HG03064 (cell line): ENCODE measurements at regions not wholly inside any gene's neighbourhood (a gene's known extent, or its start where the extent isn't known, plus 50 kb on each side); places are given as distances from the start of the nearest gene placed in this dataset.

Source experiments
- ATAC-seq: cut with Tn5 transposase; IDR thresholded peaks from one replicate; pipeline ENCODE4 v1.9.1; 2021; ENCODE audit warnings: low read depth; ENCODE audit not compliant: unreplicated experiment

DNA sequence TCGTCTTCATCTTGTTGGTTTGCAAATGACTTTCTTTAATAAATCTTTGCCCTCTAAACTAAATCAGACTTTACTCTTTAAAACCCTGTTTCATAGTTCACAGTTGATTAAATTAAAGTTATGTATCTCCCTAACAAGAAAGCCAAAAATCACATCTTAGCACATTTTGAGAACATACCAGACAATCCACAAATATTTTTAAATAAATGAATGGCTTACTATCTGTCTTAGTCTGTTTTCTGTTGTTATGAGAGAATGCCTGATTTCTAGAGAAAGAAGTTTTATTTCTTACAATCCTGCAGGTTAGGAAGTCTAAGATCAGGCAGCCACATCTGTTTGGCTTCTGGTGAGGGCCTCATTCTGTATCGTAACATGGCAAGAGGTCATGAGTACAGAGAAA is 1090.2 kb upstream of the PIK3C3 start:
- ATAC-seq, result no peak

DNA sequence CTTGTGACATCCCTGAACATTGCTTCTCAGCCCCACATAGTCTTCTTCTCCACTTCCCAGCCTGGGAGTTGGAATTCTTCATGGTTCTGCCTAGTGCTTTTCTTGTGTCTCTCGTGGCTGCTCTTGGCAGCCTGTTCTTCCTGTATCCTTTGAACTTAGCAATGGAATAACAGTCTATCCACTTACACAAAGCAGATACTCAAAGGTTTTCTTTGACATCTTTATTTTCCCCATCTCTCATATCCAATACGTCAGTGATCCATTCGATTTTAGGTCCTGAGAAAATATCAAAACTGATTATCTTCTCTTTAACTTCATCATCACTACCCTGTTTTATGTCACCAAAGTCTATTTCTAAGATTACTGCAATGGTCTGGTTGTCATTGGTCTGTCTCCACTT is 1091.2 kb upstream of the PIK3C3 start:
- ATAC-seq, result no peak

DNA sequence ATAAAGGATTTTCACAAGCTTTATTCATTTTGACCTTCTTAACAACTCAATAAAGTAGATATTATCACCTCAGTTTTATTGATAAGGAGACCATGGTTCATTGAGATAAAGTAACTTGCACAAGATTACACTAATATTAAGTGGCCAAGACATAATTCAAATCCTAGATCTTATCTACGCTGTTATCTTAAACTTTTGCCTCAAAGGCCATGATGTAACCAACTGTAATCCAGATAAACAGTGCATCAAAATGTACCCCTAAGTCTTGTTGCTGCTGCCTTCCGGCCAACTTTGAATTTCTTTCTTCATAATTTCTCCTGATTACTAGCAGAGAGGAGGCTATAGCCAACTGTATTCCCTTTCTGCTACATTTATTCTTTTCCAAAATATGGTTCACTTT is 1094.8 kb upstream of the PIK3C3 start:
- ATAC-seq, result no peak

DNA sequence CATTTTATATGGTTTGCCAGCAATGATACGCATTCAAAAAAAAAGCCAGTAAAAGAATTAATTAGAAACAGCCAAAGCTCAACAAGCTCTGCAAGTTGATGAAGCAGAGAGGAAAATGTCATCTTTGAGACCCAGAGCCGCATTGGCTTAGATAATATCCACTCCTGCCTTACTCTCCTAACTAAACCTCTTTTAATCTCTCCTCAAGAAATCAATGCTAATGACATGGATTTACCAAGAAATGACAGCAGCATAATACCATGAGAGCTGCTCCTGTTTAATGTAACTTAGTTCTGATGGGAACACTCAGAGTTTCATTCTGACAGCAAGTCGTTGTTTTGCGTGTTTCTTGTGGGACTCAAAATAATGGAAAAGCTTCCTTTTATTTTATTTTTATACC is 1099.4 kb upstream of the PIK3C3 start:
- no peak for ATAC-seq

DNA sequence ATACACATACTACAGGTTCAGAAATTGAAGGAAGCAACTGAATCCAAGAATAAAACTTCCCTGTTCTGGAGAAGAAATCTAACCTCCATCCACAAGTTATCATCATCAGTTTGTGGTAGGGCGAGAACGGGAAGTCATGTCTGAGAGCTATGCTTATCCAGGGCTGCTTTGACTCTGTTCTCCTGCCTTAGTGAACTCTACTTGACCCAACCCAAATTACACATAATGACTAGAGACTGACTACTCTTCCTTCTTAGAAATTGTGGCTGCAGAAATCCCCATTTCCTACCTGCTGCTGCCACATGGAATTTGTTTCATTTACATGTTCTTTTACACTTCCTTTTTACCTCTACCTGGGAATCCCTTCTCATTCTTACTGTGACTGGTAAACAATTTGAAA is 1102.6 kb upstream of the PIK3C3 start:
- ATAC-seq, result no peak

DNA sequence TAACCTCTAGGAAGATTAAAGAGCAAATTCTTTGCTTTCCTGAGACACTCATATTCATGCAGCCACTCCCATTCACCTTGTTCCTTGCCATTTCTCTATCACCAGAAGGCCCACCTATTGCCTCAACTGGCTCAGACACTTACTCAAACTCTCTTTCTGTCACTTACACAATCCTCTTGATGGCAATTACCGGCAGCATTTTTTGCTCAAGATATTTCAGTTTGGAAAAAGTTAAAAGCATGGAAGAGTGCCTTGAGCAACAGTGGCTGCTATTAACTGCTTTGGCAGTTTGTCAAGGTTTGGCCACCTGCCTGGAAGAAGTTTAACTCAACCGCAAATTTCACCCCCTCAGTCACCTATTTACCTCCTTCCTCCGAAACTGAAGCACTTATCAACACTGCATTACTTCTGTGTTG is 1104.0 kb upstream of the PIK3C3 start:
- no peak for ATAC-seq

DNA sequence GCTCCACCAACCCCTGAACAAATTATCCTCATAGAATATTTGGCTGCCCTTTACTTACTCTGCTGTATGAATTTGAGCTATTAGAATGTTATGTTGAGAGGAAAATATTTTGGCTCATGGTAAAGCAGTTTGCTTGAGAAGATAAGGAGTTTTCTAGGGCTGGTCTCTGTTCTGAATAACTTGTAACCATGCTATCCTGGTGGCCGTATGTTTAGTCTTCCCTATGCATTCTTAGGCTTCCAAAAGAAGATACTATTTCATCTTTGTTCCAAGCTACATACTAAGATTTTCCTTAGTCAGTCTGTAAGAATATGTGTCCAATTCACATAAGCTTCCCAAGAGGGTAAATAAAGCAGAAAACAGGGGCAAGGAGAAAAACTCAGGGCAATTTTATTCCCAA is 1105.1 kb upstream of the PIK3C3 start:
- no peak for ATAC-seq

DNA sequence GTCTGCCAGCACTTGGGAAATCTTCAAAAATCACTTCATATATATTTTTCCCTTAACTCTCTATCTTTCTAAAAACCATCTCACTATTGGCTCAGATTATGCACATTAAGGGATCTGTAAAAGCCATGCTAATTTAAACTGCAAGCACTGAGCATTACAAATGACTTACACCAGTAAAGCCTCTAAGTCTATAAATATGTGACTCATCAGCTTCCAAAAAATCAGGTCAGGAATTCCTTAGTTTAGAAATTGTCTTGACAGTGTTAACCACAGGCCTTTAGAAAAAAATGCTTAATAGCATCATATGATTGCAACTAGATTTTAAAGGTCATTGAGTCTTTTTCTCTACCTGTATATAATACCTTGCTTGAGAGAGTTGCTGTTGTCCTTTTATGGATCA is 1113.6 kb upstream of the PIK3C3 start:
- no peak for ATAC-seq

DNA sequence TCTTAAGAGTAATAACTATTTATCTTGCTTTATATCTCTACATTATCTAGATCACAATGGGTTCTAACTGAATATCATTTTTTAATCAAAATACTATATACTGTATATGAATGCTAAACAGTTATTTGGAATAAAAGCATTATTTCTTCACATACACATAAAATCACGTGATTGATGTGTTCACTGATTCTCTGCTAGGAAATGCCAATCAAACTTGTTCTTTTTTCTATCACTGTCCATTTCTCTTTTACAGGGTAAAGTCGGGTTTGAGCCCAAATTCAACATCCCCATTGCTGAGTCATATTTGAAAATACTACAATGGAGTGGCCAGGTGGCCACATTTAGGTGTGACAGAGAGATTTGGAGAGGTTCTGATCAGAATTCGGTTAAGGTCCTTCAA is 1114.0 kb upstream of the PIK3C3 start:
- ATAC-seq, result no peak

DNA sequence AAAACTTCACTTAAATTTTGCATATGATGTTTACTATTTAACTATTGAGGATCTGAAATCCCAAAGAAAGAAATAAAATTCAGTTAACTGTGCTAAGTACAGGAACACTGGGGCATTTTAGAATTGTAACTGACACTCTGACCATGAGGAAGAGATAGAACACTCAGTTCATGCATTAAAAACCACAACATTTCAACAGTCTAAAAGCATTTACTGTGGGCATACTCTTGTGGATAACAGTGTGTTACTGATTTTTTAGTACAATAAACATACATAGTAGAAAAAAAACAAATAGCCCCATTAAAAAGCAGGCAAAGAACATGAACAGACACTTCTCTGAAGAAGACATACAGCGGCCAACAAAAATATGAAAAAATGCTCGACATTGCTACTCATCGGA is 1122.7 kb upstream of the PIK3C3 start:
- ATAC-seq, result no peak

DNA sequence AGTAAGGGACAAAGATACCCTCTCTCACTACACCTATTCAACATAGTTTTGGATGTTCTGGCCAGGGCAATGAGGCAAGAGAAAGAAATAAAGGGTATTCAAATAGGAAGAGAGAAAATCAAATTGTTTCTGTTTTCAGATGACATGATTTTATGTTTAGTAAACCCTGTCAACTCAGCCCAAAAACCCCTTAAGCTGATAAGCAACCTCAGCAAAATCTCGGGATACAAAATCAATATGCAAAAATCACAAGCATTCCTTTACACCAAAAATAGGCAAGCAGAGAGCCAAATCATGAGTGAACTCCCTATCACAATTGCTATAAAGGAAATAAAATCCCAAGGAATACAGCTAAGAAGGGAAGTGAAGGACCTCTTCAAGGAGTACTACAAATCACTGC is 1130.7 kb upstream of the PIK3C3 start:
- ATAC-seq, result no peak

DNA sequence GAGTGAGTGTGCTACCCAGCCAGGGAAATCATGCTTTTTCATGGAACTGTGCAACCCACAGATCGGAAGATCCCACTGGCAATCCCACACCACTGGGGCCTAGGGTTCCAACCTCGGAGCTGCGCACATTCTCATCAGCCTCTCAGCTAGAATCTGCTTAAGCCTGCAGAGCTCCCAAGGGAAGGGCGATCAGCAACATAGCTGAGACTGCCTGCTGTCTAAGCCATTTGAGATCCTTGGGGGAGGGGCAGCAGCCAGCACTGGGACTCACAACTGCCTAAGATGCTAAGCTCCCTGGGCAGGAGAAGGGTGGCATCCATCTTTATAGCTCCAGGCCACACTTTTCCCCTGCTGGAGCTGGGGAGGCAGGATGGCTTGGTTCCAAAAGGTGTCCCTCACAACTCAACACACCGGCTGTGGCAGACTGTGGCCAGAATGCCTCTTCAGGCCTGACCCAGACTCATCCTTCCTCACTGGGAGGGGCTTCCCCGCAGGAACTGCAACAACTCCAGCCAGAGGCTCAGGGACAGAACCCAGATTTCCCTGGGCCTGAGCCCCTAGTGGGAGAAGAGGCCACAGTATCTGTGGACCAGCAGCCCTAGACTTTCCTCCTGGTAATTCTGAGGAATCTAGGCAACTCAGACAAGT is 1133.3 kb upstream of the PIK3C3 start:
- no peak for ATAC-seq

DNA sequence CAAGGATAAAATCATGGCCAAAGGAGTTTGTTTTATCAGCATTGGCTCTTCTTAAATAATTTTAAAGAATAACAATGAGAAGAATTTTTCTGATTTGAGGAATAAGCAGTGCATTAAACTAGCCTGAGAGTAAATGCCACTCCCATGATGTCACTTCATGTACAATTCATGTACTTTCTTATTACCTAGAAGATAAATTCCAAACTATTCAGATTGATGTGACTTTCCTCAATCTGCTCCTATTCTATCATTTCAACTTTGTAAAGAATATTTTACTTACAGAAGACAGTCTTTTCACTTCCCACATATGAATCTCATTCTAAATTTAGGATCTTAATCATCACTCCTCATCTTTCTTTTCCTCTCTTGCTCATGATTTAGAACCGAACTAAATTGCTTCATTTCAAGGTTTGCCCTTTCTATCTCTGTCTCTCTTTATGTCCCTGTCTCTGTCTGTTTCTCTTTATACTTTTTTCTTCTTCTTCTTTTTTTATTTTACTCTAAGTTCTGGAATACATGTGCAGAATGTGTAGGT is 1142.0 kb upstream of the PIK3C3 start:
- ATAC-seq, result no peak

DNA sequence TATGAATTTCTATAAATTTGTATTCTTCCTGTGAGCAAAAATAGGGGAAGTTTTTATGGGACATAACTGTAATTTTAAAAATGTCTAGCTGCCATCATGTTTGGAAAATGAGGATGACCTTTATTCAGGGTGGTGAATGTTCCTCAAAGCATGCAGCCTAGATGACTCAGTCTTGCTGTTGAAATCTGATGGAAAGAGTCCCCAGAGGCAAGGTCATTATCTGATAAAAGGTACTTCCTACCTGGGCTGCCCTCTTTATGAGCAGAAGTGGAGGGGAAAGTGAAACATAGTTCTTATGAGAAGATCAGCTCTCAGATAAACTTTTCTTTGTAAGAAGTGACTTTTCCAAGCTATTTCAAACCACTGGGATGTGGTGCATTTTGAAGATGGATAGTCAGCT is 1144.7 kb upstream of the PIK3C3 start:
- no peak for ATAC-seq

DNA sequence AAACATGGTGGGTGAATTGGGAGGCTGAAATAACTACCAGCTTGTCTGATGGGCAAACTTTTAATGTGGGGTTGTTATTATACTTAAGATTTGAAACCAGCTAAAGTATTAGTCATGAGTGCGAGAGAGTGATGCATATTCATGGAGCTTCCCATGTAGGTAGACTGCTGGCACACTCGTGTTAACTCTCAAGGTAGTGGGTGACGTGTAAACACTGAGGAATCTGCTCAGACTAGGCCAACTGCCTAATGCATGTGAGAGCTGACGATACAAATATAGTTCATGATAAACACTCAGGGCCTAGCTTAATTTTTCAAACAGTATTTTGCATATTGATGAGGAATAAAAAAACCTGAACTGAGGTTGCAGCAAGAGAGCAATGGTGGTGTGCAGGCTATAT is 1165.7 kb upstream of the PIK3C3 start:
- no peak for ATAC-seq

DNA sequence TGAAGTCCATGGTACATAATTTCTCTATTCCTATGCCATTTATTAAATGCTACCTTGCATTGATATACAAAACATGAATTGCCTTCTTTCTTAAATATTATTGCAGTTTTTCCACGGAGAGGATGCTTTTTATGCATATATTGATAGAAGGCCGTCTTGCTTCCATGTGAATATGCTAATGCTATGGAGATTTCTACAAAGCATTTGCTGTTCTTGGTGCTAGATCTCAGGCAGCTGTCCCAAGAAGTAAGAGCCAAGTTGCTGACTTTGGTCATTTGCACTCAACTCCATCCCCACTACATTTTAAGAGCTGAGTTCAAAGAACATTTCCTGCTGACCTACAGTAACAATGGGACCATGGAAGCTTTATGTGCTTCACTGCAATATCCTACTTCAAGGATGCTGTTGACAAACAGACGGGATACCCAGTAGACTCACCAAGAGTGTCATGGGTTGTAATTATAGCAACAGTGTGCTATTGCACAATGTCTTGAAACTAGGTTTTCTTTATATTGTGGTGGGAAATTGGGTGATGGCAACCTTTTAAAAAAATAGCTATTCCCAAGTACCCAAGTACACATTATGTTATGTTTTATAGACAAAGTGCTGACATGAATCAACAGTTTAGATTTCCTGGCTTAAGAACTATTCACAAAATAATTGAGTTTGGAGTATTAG is 1172.4 kb upstream of the PIK3C3 start:
- ATAC-seq, result no peak

DNA sequence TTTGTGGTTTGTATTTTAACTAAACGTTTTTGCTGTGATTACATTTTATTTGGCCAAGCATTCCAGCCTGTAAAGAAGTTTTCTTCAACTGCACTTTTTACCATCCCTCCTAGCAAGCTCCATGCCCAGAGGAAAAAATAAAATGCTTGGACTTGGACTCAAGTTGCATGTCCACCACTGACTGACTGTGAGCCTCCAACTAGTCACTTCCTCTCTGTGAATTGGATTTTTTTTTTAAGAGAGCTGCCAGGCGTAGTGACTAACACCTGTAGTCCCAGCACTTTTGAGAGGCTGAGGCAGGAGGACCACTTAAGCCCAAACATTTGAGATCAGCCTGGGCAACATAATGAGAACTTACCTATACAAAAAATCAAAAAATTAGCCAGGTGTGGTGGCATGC is 1185.2 kb upstream of the PIK3C3 start:
- no peak for ATAC-seq

DNA sequence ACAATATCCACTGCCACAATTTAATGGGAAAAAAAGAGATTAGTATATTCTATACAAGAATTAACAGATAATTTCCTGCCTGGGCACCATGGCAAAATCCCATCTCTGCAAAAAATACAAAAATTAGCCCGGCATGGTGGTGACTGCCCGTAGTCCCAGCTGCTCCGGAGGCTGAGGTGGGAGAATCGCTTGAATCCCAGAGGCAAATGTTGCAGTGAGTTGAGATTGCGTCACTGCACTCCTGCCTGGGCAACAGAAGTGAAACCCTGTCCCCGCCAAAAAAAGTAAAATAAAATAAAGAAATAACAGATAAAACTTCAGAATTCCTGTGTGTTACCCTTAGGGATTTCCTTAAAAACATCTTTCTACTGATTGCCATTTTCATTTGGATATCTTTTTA is 1194.8 kb upstream of the PIK3C3 start:
- no peak for ATAC-seq

DNA sequence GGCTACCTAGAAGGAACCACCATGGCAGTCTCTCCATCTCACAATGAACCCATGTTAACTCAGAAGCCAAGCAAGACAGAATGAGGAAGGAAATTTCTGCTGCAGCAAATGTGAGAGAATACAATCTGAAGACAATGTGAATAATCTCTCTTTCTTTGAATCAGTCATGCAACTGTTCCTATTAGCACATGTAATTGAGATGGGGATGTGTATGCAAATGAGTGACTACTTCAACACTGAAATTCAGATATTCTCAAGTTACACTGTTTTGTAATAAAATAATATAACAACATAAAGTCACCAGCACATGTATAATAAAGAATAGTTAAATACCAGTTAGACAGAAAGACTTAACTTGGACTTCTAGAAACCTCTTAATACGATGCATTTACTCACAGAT is 1200.6 kb upstream of the PIK3C3 start:
- ATAC-seq, result no peak

DNA sequence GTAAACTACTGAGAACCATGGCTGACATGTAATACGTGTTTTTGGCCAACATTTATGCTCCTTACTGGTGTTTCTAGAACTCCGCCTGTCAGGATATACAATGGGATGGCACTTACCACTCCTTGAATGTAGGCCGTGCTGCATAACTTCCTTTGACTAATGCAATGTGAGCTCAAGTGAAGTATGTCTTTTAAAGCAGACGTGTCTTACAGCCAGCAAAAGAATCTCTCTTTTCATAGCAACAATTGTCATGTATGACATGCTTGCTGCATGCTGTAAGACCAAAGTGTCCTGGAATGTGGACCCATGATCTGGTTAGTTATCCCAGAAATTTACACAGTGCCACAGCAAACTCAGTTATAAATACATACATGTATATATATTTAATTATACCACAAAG is 1202.7 kb upstream of the PIK3C3 start:
- ATAC-seq, result no peak

DNA sequence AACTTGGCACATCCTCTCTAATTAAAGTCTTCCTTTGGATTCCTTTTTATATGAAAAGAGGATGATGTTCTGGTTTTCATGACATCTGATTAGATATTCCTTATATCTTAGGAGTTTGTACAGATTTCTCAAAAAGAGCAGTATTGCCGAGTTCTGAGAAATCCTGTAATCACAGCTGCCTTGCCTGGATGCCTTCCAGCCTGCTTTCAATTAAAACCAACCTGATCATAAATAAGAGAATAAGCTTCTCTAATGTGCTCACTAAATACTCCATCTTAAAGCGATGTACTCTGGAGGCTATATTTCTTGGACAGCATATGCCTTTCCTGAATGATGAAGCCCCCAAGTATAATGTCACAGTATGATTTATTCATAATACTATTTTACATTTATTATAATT is 1203.8 kb upstream of the PIK3C3 start:
- ATAC-seq, result no peak

DNA sequence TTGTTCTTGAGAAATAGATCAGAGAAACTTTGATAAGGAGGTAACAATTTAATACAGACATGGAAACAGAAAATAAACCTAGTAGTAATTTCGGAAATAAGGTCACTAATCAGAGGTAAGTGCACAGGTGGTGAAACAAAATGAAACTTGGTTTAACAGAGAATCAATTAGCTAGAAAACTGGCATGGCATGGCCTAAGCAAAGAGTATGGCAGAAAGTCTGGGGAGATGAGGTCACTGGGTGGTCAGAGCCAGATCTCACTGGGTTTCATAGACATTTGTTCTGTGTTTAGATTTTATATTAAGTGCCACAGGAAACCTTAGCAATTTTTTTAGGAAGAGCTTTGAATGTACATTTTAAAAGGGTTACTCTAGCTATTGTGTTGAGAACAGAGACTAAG is 1216.0 kb upstream of the PIK3C3 start:
- ATAC-seq, result no peak
